H1 (cell line): ENCODE measurements at regions not wholly inside any gene's neighbourhood (a gene's known extent, or its start where the extent isn't known, plus 50 kb on each side); places are given as distances from the start of the nearest gene placed in this dataset.

ENCODE experiments used
- GTF2F1 ChIP-seq: IDR thresholded peaks from 2 replicates; pipeline ENCODE4 v1.6.1; 2012; ENCODE audit warnings: low read depth, low read length, improper control_type of control experiment, borderline replicate concordance
- SRF ChIP-seq: IDR thresholded peaks from 2 replicates; pipeline ENCODE4 v1.6.1; 2011; ENCODE audit warnings: mild to moderate bottlenecking, low read depth, low read length, moderate library complexity
- TF ChIP-seq, protein P1 (sequence below): IDR thresholded peaks from 2 replicates; pipeline ENCODE4 v1.6.1; 2011; ENCODE audit warnings: low read length, improper control_type of control experiment

DNA sequence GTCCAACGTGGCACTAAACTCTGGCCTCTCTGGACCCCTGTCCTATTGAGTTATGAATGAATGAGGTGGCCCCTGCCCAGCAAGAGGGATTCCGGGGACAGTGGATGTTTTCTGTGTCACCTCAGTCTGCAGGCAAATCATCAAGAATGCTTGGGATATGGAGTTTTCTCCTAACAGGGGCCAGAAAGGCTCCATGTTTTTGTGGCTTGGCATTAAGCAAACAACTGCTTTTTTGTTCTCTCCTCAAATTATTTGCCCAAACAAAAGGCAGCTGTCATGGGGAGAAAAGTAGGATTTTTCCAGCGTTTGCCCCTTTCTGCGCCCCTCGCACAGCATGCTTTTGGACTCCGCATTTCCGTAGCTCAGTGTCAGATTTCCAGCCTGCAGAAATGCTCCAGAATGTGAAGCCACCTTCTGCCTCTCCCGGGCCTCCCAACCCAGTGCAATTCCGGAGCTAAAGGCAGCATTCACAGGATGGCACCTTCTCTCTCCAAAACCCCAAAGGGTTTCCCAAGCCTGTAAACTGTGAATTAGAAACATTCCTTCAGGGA, 553.3 kb downstream of the CCDC171 start (continued):
- TF ChIP-seq SRF (no peak), GTF2F1 (no peak)
- TF ChIP-seq, protein P1, sequence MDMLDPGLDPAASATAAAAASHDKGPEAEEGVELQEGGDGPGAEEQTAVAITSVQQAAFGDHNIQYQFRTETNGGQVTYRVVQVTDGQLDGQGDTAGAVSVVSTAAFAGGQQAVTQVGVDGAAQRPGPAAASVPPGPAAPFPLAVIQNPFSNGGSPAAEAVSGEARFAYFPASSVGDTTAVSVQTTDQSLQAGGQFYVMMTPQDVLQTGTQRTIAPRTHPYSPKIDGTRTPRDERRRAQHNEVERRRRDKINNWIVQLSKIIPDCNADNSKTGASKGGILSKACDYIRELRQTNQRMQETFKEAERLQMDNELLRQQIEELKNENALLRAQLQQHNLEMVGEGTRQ: no peak
